ENCODE measurements at regions not wholly inside any gene's neighbourhood (a gene's known extent, or its start where the extent isn't known, plus 50 kb on each side); places are given as distances from the start of the nearest gene placed in this dataset.
A peak's percentile ranks its signal among the peaks of the same experiment; 100 is the strongest.

DNA sequence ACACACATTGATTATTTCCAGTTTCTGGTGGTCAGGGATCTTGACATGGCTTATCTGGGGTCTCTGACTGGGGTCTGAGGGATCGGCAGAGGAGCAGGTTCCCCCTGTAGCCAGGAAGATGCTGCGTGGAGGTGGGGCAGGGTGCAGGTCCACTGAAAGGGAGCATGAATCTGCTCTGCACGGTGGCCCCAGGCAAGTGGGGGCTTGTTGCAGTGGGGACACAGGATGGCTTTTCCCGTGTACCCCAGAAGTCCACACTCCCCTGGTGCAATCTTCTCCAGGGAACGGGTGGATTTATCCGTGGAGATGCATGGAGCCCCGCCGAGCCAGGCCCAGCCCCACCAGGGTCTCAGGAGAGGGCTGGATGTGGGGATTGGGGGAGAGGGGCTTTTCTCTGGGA is 210.4 kb upstream of the C14orf180 start:
- H3K27me3 ChIP-seq (ENCODE audit: control insufficient read depth, extremely low read depth, insufficient read depth, low read length): no peaks in the 10 kb centered on the region

DNA sequence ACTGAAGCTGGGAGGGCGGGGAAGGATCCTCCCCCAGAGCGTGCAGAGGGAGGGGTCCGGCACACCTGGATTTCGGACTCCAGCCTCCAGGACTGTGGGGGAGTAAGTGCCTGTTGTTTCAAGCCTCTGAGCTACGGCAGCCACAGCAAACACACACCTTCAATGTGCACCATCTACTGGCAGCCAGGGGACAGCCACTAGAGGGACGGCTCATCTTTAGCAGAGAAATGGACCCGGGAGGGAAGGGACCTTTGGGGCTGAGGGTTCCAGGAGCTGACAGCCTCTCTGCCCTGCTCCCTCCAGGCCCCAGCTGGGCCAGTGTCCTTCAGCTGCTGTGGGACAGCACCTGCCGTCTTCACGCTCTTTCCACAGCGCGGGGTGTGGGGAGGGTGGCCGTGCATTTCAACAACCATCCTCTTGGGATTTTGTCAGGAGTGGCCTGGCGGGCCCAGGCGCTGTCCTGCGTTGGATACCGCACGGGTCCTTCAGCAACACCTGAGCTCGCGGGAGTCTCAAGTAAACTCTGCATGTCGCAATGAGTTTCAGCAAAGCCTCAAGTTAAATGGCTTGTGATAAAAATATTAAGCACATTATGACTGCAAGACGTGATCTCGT is 209.2 kb upstream of the C14orf180 start:
- Histone ChIP-seq H3K4me1 (ENCODE audit: control insufficient read depth, extremely low read depth, insufficient read depth, low read length) (no peaks in the 10 kb centered on the region), H3K79me2 (ENCODE audit: control insufficient read depth, insufficient read depth, low read length) (no peaks in the 10 kb centered on the region), H3K4me3 (ENCODE audit: control insufficient read depth in 2 of 3, extremely low read depth in 1 of 3, insufficient read depth in 2 of 3, low read depth in 1 of 3, low read length in 3 of 3) (no peak overlapping the region), H3K9ac (ENCODE audit: control insufficient read depth, extremely low read depth, insufficient read depth, low read length) (no peak overlapping the region), H3K9me3 (ENCODE audit: control insufficient read depth, low read depth, low read length) (no peaks in the 10 kb centered on the region), H3K36me3 (ENCODE audit: control insufficient read depth in 2 of 2, extremely low read depth in 1 of 2, insufficient read depth in 2 of 2, low read length in 2 of 2) (no peaks in the 10 kb centered on the region), H3K27ac (ENCODE audit: control insufficient read depth, insufficient read depth, low read length) (no peak overlapping the region), H3K9me1 (ENCODE audit: control insufficient read depth, extremely low read depth, insufficient read depth, low read length) (no peaks in the 10 kb centered on the region), H3K27me3 (ENCODE audit: control insufficient read depth, extremely low read depth, insufficient read depth, low read length) (no peaks in the 10 kb centered on the region), H4K20me1 (ENCODE audit: control insufficient read depth, extremely low read depth, insufficient read depth, low read length) (no peaks in the 10 kb centered on the region), H2AFZ (ENCODE audit: control insufficient read depth, low read length) (no peak overlapping the region), H3K4me2 (ENCODE audit: control insufficient read depth, extremely low read depth, insufficient read depth, low read depth, low read length) (no peak overlapping the region)
- dilution Hi-C loops (cut with MboI; ENCODE audit: extremely low pct_ligation_motif_present, low sequenced_read_pairs): no loop called here
- FAIRE-seq: no peak
- no peak for DNase-seq (ENCODE audit: low read depth, low spot score)
- TF ChIP-seq EZH2 (IDR thresholded peaks at IDR 0.05; ENCODE audit: low read length): no peak
- TF ChIP-seq, protein P1, sequence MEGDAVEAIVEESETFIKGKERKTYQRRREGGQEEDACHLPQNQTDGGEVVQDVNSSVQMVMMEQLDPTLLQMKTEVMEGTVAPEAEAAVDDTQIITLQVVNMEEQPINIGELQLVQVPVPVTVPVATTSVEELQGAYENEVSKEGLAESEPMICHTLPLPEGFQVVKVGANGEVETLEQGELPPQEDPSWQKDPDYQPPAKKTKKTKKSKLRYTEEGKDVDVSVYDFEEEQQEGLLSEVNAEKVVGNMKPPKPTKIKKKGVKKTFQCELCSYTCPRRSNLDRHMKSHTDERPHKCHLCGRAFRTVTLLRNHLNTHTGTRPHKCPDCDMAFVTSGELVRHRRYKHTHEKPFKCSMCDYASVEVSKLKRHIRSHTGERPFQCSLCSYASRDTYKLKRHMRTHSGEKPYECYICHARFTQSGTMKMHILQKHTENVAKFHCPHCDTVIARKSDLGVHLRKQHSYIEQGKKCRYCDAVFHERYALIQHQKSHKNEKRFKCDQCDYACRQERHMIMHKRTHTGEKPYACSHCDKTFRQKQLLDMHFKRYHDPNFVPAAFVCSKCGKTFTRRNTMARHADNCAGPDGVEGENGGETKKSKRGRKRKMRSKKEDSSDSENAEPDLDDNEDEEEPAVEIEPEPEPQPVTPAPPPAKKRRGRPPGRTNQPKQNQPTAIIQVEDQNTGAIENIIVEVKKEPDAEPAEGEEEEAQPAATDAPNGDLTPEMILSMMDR (optimal IDR thresholded peaks at IDR 0.05 in 1 of 3, IDR thresholded peaks at IDR 0.05 in 1 of 3, conservative IDR thresholded peaks at IDR 0.05 in 1 of 3; ENCODE audit: extremely low read depth in 1 of 3, insufficient read depth in 2 of 3, low read length in 3 of 3): peak; percentile 10 to 59 (median 42)

More for the DNA sequence above, 210.4 kb upstream of the C14orf180 start:
- no peak for TF ChIP-seq EZH2 (IDR thresholded peaks at IDR 0.05; ENCODE audit: low read length)
- TF ChIP-seq, protein P1 (optimal IDR thresholded peaks at IDR 0.05 in 1 of 3, IDR thresholded peaks at IDR 0.05 in 1 of 3, conservative IDR thresholded peaks at IDR 0.05 in 1 of 3; ENCODE audit: extremely low read depth in 1 of 3, insufficient read depth in 2 of 3, low read length in 3 of 3): no peak
- dilution Hi-C loops (cut with MboI; ENCODE audit: extremely low pct_ligation_motif_present, low sequenced_read_pairs): no loop called here
- DNase-seq (ENCODE audit: low read depth, low spot score) (no peak), FAIRE-seq (no peak)
- H3K4me1 ChIP-seq (ENCODE audit: control insufficient read depth, extremely low read depth, insufficient read depth, low read length): no peaks in the 10 kb centered on the region
- no peak overlapping the region for H3K4me2 ChIP-seq (ENCODE audit: control insufficient read depth, extremely low read depth, insufficient read depth, low read depth, low read length)
- H3K9me3 ChIP-seq (ENCODE audit: control insufficient read depth, low read depth, low read length): no peaks in the 10 kb centered on the region
- no peak overlapping the region for H3K9ac ChIP-seq (ENCODE audit: control insufficient read depth, extremely low read depth, insufficient read depth, low read length)
- no peak overlapping the region for H2AFZ ChIP-seq (ENCODE audit: control insufficient read depth, low read length)
- no peaks in the 10 kb centered on the region for H3K36me3 ChIP-seq (ENCODE audit: control insufficient read depth in 2 of 2, extremely low read depth in 1 of 2, insufficient read depth in 2 of 2, low read length in 2 of 2)
- no peaks in the 10 kb centered on the region for H3K9me1 ChIP-seq (ENCODE audit: control insufficient read depth, extremely low read depth, insufficient read depth, low read length)
- no peaks in the 10 kb centered on the region for H3K79me2 ChIP-seq (ENCODE audit: control insufficient read depth, insufficient read depth, low read length)
- no peak overlapping the region for H3K4me3 ChIP-seq (ENCODE audit: control insufficient read depth in 2 of 3, extremely low read depth in 1 of 3, insufficient read depth in 2 of 3, low read depth in 1 of 3, low read length in 3 of 3)
- H3K27ac ChIP-seq (ENCODE audit: control insufficient read depth, insufficient read depth, low read length): no peak overlapping the region
- no peaks in the 10 kb centered on the region for H4K20me1 ChIP-seq (ENCODE audit: control insufficient read depth, extremely low read depth, insufficient read depth, low read length)
